Natural killer cell (primary cell): ENCODE measurements at regions not wholly inside any gene's neighbourhood (a gene's known extent, or its start where the extent isn't known, plus 50 kb on each side); places are given as distances from the start of the nearest gene placed in this dataset.

Source experiments
- ATAC-seq, 3 donors: fragments of 150-1000 bp in 2 of 3; fragments of 200-7000 bp in 1 of 3; cut with Tn5 transposase; 1 replicate in 1 of 3; 2 replicates in 2 of 3; pipeline ENCODE4 v1.10.0; 2021; ENCODE audit warnings: mild to moderate bottlenecking in 2 of 3, moderate library complexity in 2 of 3
- DNase-seq, 2 donors: peaks; one replicate each; pipeline versions ENCODE4 v3.0.0 to v3.0.0-alpha.2; 2013 to 2021; ENCODE audit warnings: mixed read lengths in 1 of 2
- H3K27ac ChIP-seq: one replicate; pipeline ENCODE4 v1.5.1; 2013; ENCODE audit warnings: mild to moderate bottlenecking, low read length
- H3K27me3 ChIP-seq: one replicate; pipeline ENCODE4 v1.6.1; 2013; ENCODE audit warnings: low read length; ENCODE audit not compliant: control insufficient read depth, insufficient read depth
- H3K36me3 ChIP-seq: one replicate; pipeline ENCODE4 v1.6.1; 2013; ENCODE audit warnings: low read length; ENCODE audit not compliant: control insufficient read depth, insufficient read depth
- H3K4me1 ChIP-seq: one replicate; pipeline ENCODE4 v1.6.1; 2013; ENCODE audit warnings: low read length; ENCODE audit not compliant: control insufficient read depth, insufficient read depth
- H3K4me3 ChIP-seq: one replicate; pipeline ENCODE4 v1.5.1; 2013; ENCODE audit warnings: low read length
- H3K9me3 ChIP-seq: one replicate; pipeline ENCODE4 v1.6.1; 2013; ENCODE audit warnings: low read length; ENCODE audit not compliant: control insufficient read depth, insufficient read depth
- H3K27ac Mint-ChIP-seq, 2 donors: one replicate each; pipeline ENCODE4 v1.8.0; 2022; ENCODE audit warnings: mild to moderate bottlenecking in 2 of 2, mixed read lengths in 2 of 2, moderate library complexity in 1 of 2
- H3K27me3 Mint-ChIP-seq, 2 donors: one replicate each; pipeline ENCODE4 v1.8.0; 2022; ENCODE audit warnings: low read depth in 2 of 2, mixed read lengths in 2 of 2
- H3K36me3 Mint-ChIP-seq: one replicate; pipeline ENCODE4 v1.8.0; 2022; ENCODE audit warnings: mixed read lengths
- H3K4me1 Mint-ChIP-seq, 2 donors: one replicate each; pipeline ENCODE4 v1.8.0; 2022; ENCODE audit warnings: mixed read lengths in 2 of 2
- H3K4me3 Mint-ChIP-seq: one replicate; pipeline ENCODE4 v1.8.0; 2022; ENCODE audit warnings: mild to moderate bottlenecking, moderate library complexity, mixed read lengths
- H3K9me3 Mint-ChIP-seq, 2 donors: one replicate each; pipeline ENCODE4 v1.8.0; 2022; ENCODE audit warnings: mixed read lengths in 2 of 2
- WGBS: methylation state at CpG from one replicate; pipeline ENCODE4 v1.1.7; 2013; ENCODE audit warnings: missing lambda C conversion rate; ENCODE audit not compliant: insufficient coverage; 5-methylcytosine and 5-hydroxymethylcytosine counted together
- intact Hi-C: fragments of 100-400 bp; cut with micrococcal nuclease; formaldehyde crosslinking; loops from one replicate; pipeline ENCODE4 v1.14.2; 2022
- TF ChIP-seq, protein P1 (sequence below): fragments of 200-600 bp; IDR thresholded peaks from one replicate; pipeline ENCODE4 v1.8.0; 2022; ENCODE audit warnings: antibody characterized with exemption

DNA sequence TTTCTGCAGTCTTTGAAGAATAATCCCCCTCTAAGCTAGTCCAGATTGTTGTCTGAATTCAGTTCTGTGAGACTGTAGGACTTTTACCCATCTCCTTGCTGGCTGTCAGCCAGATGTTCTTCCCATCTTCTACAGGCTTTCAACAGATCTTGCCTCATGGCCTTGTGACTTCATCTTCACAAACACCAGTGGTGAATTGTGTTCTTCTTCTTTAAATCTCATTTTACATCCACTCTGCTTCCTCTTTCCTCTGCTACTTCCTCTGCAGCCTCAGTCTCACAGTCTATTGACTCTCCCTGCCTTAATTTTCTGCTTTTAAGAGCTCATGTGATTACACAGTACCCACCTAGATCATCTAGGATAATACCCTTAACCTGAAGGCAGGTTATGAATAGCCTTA lies 859.0 kb upstream of the SLITRK1 start:
- intact Hi-C loops: no loop called here
- H3K27me3 ChIP-seq: no peaks in the 10 kb centered on the region
- ATAC-seq (no peak), DNase-seq (no peak)
- H3K9me3 ChIP-seq: no peaks in the 10 kb centered on the region
- no peaks in the 10 kb centered on the region for H3K4me1 Mint-ChIP-seq
- no peak overlapping the region for H3K27ac Mint-ChIP-seq
- no peaks in the 10 kb centered on the region for H3K36me3 ChIP-seq
- TF ChIP-seq, protein P1, sequence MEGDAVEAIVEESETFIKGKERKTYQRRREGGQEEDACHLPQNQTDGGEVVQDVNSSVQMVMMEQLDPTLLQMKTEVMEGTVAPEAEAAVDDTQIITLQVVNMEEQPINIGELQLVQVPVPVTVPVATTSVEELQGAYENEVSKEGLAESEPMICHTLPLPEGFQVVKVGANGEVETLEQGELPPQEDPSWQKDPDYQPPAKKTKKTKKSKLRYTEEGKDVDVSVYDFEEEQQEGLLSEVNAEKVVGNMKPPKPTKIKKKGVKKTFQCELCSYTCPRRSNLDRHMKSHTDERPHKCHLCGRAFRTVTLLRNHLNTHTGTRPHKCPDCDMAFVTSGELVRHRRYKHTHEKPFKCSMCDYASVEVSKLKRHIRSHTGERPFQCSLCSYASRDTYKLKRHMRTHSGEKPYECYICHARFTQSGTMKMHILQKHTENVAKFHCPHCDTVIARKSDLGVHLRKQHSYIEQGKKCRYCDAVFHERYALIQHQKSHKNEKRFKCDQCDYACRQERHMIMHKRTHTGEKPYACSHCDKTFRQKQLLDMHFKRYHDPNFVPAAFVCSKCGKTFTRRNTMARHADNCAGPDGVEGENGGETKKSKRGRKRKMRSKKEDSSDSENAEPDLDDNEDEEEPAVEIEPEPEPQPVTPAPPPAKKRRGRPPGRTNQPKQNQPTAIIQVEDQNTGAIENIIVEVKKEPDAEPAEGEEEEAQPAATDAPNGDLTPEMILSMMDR: no peak
- H3K27ac ChIP-seq: no peak overlapping the region
- no peaks in the 10 kb centered on the region for H3K27me3 Mint-ChIP-seq
- H3K4me3 ChIP-seq: no peak overlapping the region
- peaks cover 17 to 19% of the 10 kb centered on the region in 2 donors for H3K9me3 Mint-ChIP-seq
- no peaks in the 10 kb centered on the region for H3K36me3 Mint-ChIP-seq
- no peaks in the 10 kb centered on the region for H3K4me1 ChIP-seq
- no peak overlapping the region for H3K4me3 Mint-ChIP-seq

DNA sequence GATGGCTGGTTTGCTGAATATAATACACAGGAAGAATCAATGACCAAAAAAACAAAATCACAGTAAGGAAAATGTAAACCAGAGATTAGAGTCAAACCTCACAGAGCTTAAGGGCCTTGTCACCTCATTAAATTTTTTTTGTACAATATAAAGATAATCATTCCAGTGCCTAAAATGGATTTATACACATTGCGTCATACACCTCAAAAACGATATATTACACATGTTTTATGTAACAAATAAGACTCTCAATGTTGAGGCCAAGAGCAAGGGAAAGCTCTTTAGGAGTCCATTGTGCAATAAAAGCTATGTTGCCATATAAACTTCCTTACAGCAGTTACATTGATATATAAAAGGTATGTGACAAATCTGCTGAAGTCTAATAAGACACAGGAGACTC lies 856.7 kb upstream of the SLITRK1 start:
- intact Hi-C loops: no loop called here
- no peak for DNase-seq
- ATAC-seq: no peak
- Histone ChIP-seq H3K27me3 (no peaks in the 10 kb centered on the region), H3K36me3 (no peaks in the 10 kb centered on the region), H3K27ac (no peak overlapping the region), H3K9me3 (no peaks in the 10 kb centered on the region), H3K4me1 (no peaks in the 10 kb centered on the region), H3K4me3 (no peak overlapping the region)
- no peak overlapping the region for H3K4me3 Mint-ChIP-seq
- TF ChIP-seq, protein P1: no peak
- no peaks in the 10 kb centered on the region for H3K36me3 Mint-ChIP-seq
- no peaks in the 10 kb centered on the region for H3K4me1 Mint-ChIP-seq
- 93% methylated on average over 2 of the region's 2 CpGs for WGBS
- H3K27ac Mint-ChIP-seq: no peak overlapping the region
- H3K9me3 Mint-ChIP-seq: peaks cover 15 to 20% of the 10 kb centered on the region in 2 donors
- no peaks in the 10 kb centered on the region for H3K27me3 Mint-ChIP-seq

DNA sequence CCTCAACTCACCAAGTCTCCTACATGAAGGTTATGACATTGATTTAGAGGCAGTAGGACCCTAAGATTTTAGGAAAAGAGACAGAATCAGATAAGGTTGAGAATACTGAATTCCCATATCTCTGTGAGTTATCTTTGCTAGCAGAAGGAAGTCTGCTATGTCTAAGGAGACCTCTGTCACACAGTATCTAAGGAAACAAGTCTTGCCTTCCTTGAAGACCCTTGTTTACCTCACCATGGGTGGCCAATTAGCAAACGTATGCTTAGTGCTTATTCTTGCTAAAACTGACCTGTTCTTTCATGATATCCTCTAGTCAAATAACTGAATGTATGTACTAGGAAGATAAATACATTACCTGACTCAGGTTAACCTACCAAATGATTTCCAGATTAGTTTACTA lies 855.4 kb upstream of the SLITRK1 start:
- Histone ChIP-seq H3K36me3 (no peaks in the 10 kb centered on the region), H3K4me1 (no peaks in the 10 kb centered on the region), H3K4me3 (no peak overlapping the region), H3K27me3 (no peaks in the 10 kb centered on the region), H3K27ac (no peak overlapping the region), H3K9me3 (no peaks in the 10 kb centered on the region)
- H3K4me3 Mint-ChIP-seq: no peak overlapping the region
- WGBS: 50% methylated on average over 1 of the region's 1 CpG
- ATAC-seq (no peak), DNase-seq (no peak)
- no peaks in the 10 kb centered on the region for H3K4me1 Mint-ChIP-seq
- TF ChIP-seq, protein P1: no peak
- no peaks in the 10 kb centered on the region for H3K36me3 Mint-ChIP-seq
- H3K9me3 Mint-ChIP-seq: peaks cover 11 to 15% of the 10 kb centered on the region in 2 donors
- intact Hi-C loops: no loop called here
- no peak overlapping the region for H3K27ac Mint-ChIP-seq
- H3K27me3 Mint-ChIP-seq: no peaks in the 10 kb centered on the region

DNA sequence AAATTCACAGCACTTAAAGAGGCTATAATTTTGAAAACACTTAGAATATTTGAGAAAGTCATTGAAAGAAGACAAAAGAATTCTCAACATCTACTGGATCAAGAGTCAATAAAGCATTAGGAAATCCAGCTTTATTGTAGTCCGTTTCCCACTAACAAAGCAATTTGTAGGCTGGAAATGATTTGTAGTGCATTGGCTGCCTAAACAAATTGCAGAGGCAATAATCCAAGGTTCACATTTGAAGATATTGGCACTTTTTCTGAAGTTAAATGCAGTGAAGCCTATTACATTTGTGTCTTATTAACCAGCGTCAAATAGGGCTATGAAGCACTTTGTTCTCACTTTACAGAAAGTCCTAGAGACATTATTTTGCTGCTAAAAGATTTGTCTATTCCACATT lies 848.1 kb upstream of the SLITRK1 start:
- Mint-ChIP-seq H3K36me3 (no peaks in the 10 kb centered on the region), H3K27me3 (no peaks in the 10 kb centered on the region), H3K4me3 (no peak overlapping the region), H3K9me3 (peaks cover 0 to 4% of the 10 kb centered on the region in 2 donors), H3K4me1 (no peaks in the 10 kb centered on the region), H3K27ac (no peak overlapping the region)
- ATAC-seq (no peak), DNase-seq (no peak)
- Histone ChIP-seq H3K27me3 (no peaks in the 10 kb centered on the region), H3K36me3 (no peaks in the 10 kb centered on the region), H3K9me3 (no peaks in the 10 kb centered on the region), H3K27ac (no peak overlapping the region), H3K4me3 (no peak overlapping the region), H3K4me1 (no peaks in the 10 kb centered on the region)
- TF ChIP-seq, protein P1: no peak
- 79% methylated on average over 2 of the region's 2 CpGs for WGBS
- intact Hi-C loops: no loop called here
